LHCN-M2 (cell line): ENCODE measurements at regions not wholly inside any gene's neighbourhood (a gene's known extent, or its start where the extent isn't known, plus 50 kb on each side); places are given as distances from the start of the nearest gene placed in this dataset.
"Not testable (repeated sequence)": the region's sequence is repeated elsewhere in the genome, so short reads cannot be mapped to it uniquely, and the experiment has no call there.

Experiments
- DNase-seq: peaks from one replicate; pipeline ENCODE4 v3.0.0-alpha.2; 2012; ENCODE audit warnings: low read depth

DNA sequence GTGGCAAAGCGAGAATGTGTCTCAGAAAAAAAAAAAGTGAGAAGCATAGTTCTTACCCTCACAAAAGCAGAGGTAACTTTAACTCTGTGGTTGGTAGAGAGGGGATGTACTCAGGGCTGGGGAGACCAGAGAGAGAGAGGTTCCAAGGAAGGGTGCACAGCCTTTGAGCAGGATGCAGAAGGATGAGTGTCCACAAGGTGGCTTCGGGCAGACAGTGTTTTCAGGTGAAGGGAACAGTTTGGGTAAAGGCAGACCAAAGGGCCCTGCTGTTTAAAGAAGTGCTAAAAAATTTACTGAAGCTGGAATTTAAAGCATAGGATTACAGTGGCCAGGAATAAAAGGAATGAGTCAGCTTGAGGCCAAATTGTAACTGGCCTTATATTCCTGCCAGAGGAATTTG, 2240.6 kb downstream of the EPHA3 start:
- DNase-seq = peak; percentile 19

DNA sequence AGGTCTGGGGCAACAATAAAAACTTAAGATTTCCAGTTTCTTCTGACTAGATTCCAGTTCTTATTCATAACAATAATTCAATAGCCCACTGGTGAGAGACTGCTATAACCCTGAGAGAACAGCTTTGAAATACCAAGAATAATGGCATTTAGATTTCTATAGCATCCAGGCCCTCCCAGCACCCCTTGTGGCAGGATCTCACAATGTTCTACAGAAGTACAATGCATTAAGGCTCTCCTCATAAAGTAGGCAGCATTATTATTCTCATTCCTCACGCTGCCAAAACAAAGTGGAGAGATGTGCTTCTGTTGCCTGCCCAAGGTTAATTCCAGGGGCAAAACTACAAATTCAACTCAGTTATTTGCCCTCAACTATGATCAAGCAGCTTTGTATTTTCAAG, 2241.7 kb downstream of the EPHA3 start:
- not testable (repeated sequence) for DNase-seq

DNA sequence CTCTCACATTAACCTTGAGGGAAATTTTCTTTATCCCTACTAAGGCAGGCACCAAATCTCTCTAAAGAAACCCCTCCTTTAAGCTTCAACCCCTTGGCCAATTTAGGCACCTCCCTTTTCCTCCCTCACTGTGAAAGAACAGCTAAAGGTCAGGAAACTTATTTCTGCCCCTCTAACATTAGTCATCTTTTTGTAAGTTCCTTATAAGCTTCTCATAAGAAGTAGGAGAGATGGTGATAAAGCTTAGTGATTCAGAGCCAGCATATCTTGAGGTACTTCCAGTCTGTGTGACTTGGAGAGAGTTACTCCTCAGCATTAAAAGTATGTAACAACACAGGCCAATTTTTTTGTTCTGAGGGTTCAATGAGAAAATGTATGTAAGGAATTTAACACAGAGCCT, 2244.7 kb downstream of the EPHA3 start:
- DNase-seq = not testable (repeated sequence)

DNA sequence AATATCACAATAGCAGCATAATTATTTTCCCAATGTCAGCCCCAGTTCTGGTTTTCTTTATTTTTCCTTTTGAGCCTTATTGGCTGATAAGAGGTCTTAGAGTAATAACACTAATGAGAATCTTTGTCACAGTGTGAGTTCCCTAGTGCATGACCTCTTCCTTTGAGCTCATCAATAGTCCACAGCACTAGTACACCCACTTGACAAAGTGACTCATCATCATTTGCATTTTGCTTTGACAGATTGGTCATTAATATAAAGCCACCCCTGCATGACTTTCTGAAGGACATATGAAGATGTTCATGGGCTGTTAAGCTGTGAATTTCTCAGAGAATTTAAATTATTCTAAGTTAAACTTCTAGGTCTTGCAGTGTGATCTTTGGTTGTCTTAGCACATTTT, 2251.9 kb downstream of the EPHA3 start:
- DNase-seq = not testable (repeated sequence)

DNA sequence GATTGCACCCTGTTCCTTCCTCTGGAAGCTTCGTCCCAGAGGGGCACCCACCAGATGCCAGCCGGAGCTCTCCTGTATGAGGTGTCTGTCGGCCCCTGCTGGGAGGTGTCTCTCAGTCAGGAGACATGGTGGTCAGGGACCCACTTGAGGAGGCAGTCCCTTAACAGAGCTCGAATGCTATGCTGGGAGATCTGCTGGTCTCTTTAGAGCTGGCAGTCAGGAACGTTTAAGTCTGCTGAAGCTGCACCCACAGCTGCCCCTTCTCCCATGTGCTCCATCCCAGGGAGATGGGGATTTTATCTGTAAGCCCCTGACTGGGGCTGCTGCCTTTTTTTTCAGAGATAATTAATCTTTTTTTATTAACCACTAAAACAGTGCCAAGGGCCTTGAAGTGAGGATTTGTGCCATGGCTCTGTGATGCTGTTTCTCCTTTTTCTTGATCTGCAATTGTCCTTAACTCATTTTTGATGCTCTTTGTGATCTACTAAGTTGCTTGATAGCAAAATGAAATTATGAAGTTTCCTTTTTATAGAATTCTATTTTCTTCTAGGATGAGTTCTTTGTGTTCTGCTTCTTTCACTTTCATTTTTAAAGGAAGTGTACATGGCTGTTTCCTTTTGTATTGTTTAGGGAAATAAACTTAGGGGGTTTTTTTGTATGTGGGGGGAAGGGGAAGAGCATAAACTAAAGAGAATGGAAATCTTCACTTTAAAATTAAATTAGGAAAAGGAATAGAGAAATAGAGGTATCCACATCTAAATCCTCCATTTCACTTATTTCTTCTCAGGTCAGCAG, 2275.9 kb downstream of the EPHA3 start:
- DNase-seq = peak; percentile 7

DNA sequence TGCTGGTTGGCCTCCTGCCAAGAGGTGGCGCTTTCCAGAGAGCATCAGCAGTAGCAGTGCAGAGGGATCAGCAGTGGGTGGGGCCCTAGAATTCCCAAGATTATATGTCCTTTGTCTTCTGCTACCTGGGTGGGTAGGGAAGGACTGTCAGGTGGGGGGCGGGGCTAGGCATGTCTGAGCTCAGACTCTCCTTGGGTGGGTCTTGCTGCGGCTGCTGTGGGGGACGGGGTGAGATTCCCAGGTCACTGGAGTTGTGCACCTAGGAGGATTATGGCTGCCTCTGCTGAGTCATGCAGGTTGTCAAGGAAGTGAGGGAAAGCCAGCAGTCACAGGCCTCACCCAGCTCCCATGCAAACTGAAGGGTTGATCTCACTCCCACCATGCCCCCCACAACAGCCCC, 2296.5 kb downstream of the EPHA3 start:
- not testable (repeated sequence) for DNase-seq

DNA sequence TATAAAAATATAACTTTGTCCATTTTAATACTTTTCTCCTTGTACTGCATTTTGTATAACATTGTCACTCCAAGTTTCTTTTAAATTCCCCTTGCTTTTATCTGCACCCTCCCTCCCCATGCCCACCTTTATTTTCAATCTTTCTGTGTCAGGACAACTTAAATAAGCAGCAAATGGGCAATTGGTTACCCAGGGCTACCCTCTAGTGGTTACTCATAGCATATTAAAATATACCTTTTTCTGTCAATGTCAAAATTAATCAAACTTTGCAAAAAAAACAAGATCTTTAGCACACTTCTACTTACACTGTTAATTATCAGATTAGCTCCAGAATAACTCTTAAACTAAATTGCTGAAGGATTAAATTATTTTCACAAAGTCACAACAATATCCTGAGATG, 2334.6 kb downstream of the EPHA3 start:
- DNase-seq = not testable (repeated sequence)

DNA sequence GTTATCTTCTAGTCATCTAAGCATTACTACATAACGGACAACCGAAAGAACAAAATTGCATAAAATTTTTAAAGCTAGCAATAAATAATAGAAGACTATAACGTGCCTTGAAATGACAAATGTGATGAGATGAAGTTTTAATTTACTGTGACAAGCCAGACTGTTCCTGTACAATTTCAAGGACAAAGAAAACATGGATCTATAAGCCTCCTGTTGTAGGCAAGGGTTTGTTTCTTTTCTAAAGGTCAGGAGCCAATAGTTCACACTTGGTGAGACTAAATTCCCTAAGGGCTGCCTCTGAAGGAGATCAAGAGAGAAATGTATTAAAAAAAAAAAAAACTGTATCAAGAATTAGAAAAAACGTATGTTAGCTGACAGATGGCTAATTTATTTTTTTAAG, 2335.1 kb downstream of the EPHA3 start:
- not testable (repeated sequence) for DNase-seq

DNA sequence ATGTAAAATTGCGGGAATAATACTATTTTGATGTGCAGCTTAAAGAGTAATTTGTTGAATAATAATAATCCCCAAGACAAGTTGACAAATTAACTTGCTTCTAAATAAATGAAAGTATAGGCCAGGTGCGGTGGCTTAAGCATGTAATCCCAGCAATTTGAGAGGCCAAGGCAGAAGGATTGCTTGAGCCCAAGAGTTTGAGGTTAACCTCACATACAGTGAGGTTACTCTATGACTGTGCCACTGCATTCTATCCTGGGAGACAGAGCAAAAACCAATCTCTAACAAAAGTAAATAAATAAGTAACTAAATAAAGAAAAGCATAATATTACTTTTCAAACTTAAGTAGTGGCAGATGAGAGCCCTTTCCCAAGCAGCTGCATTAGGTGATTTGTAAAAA, 2341.0 kb downstream of the EPHA3 start:
- DNase-seq = not testable (repeated sequence)

DNA sequence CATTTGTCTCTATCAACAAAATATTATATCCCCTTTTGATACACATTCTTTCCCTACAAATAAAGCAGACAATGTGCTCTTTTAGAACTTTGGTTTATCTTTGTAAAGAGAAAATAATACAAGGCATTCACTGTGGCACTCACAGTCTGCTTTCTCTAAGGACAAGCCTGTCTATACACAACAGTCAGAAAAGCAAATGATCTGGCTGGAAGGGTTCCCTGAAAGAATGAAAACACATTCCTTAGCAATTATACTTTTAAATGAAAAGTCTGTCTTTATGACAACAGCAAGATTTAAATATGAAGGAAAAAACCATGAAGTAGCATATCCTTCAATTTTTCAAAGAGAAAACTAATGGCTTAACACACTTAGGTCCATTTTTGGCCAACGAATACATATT, 2359.1 kb downstream of the EPHA3 start:
- DNase-seq = not testable (repeated sequence)

DNA sequence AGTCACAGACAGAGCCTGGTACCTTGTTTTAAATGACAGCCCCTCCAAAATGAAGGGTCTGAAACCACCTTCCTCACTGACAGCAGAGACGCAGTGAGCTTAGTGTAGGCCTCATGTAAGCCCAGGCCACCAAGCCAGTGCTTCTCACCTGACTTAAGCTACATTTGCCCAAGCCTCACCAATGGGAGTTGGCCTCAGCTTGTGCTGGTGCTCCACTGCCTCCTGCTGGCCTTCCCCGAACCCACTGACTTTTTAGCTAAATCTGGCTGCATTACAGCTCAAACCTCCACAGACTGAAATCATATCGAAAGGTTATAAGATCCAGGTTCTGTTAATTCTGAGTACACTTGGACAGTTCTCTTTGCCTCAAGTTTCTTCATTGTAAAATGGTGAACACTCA, 2361.8 kb downstream of the EPHA3 start:
- DNase-seq = not testable (repeated sequence)

DNA sequence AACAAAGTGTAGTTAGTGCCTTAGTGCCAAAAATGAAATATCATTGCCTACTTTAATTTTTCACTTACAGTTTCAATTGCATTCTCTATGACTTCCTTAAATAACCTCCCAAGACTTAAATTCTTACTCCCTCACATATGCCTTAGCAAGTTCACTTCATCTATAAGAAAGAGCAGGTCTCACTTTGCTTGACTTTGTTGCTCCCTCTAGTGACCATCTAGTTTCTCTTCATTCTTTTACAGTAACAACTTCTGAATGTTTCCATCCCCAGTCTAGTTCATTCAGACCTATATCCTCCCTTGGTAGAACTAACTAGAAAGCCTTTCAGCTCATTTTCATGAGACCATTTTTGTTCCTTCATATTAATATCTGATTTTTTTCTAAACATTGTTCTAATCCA, 2377.6 kb downstream of the EPHA3 start:
- DNase-seq = peak; percentile 20

DNA sequence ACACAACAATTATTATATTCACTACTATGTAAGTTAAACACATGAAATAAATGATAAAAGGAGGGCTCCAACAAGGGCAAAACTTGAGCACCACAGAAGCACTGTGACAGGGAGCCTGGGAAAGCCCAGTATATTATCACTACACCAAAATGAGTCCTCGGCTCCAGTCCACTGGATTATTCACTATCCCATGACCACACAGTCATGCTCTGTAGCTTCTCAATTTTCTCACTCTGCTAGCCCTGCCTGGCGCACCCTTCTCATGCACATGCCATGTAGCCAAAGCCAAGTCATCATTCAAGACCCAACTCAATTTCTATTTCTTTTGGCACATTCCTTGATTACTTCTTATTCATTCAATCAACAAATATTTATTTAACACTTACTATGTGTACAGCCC, 2378.5 kb downstream of the EPHA3 start:
- DNase-seq = peak; percentile 12

DNA sequence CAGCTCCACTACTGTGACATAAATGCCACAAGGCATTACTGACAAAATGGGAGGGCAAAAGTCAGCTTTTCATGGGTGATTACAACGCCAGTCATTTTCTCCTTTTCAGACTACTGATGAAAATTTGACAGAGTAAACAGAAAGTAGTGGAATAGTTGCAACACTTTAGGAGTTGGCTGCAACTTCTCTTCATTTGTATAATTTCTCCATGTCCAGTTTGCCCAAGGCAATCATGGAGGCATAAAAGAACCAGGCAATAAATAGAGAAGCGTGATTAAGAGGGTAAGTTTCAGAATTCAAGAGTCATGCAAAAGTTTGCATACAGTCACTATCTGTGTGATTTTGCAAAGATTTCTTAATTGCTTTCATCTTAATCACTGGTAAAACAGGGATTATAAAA, 2390.3 kb downstream of the EPHA3 start:
- DNase-seq = not testable (repeated sequence)

DNA sequence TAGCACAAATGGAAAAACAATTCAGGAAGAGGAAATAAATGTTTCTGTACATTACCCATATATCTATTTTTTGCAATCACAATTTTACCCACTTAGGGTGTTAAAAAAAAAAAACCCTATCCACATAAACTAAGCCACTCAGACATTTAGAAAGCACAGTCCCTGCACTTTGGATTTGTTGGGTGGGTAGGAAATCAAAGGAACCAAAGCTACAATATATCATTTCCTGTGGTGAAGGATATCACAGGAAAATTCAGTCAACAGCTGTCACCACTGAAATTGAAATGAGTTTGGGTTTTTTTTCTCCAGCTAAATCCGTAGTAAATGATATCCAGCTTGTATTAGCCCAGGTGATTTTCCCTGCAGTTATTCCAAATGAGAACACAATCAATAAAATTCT, 2392.4 kb downstream of the EPHA3 start:
- not testable (repeated sequence) for DNase-seq

DNA sequence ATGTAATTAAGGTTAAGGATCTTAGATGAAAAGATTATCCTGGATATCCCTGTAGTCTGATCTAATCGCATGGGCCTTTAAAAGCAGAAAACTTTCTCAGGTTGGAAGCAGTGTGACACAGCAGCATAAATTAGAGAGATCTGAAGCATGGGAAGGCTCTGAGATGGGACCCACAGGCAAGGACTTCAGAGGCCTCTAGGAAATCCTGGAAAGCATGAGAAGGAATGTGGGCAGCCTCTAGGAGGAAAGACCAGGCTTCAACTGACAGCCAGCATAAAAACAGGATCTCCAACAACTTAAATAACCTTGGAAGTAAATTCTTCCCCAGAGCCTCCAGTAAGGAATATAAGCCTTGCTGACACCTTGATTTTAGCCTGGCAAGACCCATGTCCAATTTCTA, 2397.5 kb downstream of the EPHA3 start:
- DNase-seq = not testable (repeated sequence)
